ENCODE measurements at regions not wholly inside any gene's neighbourhood (a gene's known extent, or its start where the extent isn't known, plus 50 kb on each side); places are given as distances from the start of the nearest gene placed in this dataset.

DNA sequence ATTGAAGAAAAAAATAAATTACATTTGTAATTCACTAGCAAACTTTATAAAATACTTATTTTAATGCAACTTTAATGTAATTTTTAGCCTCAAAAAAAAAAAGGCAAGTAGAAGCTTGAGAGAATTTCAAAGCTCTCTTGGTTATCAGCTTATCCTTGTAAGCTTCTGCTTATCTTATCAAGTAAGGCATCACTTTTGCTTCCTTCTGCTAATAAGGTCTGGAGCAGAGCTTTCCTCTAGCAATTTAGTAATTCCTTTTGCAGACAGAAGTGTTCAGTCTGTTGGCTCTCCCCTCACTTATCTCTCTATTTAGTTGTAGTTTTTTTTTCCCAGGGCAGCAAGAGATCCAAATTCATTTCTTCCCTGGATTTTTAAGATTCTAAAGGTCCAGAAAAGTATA, 525.0 kb downstream of the ISL1 start:
- TF ChIP-seq, protein P1, sequence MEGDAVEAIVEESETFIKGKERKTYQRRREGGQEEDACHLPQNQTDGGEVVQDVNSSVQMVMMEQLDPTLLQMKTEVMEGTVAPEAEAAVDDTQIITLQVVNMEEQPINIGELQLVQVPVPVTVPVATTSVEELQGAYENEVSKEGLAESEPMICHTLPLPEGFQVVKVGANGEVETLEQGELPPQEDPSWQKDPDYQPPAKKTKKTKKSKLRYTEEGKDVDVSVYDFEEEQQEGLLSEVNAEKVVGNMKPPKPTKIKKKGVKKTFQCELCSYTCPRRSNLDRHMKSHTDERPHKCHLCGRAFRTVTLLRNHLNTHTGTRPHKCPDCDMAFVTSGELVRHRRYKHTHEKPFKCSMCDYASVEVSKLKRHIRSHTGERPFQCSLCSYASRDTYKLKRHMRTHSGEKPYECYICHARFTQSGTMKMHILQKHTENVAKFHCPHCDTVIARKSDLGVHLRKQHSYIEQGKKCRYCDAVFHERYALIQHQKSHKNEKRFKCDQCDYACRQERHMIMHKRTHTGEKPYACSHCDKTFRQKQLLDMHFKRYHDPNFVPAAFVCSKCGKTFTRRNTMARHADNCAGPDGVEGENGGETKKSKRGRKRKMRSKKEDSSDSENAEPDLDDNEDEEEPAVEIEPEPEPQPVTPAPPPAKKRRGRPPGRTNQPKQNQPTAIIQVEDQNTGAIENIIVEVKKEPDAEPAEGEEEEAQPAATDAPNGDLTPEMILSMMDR (IDR thresholded peaks at IDR 0.05): no peak
- TF ChIP-seq EZH2 (IDR thresholded peaks at IDR 0.05) (no peak), EZH2phosphoT487 (IDR thresholded peaks at IDR 0.05) (no peak)
